Psoas muscle (tissue), 7 donors: ENCODE measurements at regions not wholly inside any gene's neighbourhood (a gene's known extent, or its start where the extent isn't known, plus 50 kb on each side); places are given as distances from the start of the nearest gene placed in this dataset.
"Not testable (repeated sequence)": the region's sequence is repeated elsewhere in the genome, so short reads cannot be mapped to it uniquely, and the experiment has no call there.

ENCODE experiments used
- ATAC-seq, 4 donors: fragments of 200-7000 bp; cut with Tn5 transposase; one replicate each; pipeline ENCODE4 v1.9.1; 2020; ENCODE audit warnings: moderate library complexity in 3 of 4, mild to moderate bottlenecking in 2 of 4
- DNase-seq, 2 donors: peaks; one replicate each; pipeline ENCODE4 v3.0.0-alpha.2; 2020
- H3K27ac ChIP-seq: fragments of 200-600 bp; one replicate; pipeline ENCODE4 v1.8.0; 2022
- H3K27me3 ChIP-seq, 3 donors: fragments of 200-600 bp in 1 of 3; one replicate each; pipeline versions ENCODE4 v1.6.1 to v1.8.0; 2013 to 2022; ENCODE audit warnings: low read length in 2 of 3, mild to moderate bottlenecking in 2 of 3, moderate library complexity in 1 of 3; ENCODE audit not compliant: insufficient read depth in 3 of 3
- H3K36me3 ChIP-seq, 2 donors: fragments of 200-600 bp in 1 of 2; one replicate each; pipeline versions ENCODE4 v1.6.1 to v1.8.0; 2013 to 2022; ENCODE audit warnings: low read depth in 1 of 2, mild to moderate bottlenecking in 1 of 2, moderate library complexity in 1 of 2; ENCODE audit not compliant: insufficient read depth in 1 of 2
- H3K4me1 ChIP-seq: fragments of 200-600 bp; one replicate; pipeline ENCODE4 v1.8.0; 2022
- H3K4me3 ChIP-seq: fragments of 200-600 bp; one replicate; pipeline ENCODE4 v1.8.0; 2022; ENCODE audit warnings: mild to moderate bottlenecking
- H3K9me3 ChIP-seq: fragments of 200-600 bp; one replicate; pipeline ENCODE4 v1.8.0; 2022
- WGBS, 3 donors: extraction: QIAGEN DNeasy Blood & Tissue Kit; methylation state at CpG; one replicate each; pipeline versions ENCODE4 v1.1.6 to v1.1.7; 2013; 5-methylcytosine and 5-hydroxymethylcytosine counted together
- intact Hi-C, 2 donors: fragments of 100-400 bp; cut with DNase I; formaldehyde crosslinking; loops; one replicate each; pipeline versions ENCODE4 v1.11.0 to v1.14.2; 2022
- TF ChIP-seq, protein P1 (sequence below): fragments of 200-600 bp; IDR thresholded peaks from one replicate; pipeline ENCODE4 v1.8.0; 2022; ENCODE audit warnings: antibody characterized with exemption
- donor health status: healthy with polysubstance abuse.
- donor health status: DM: no; HTN: no; CAD: no; lungs with moderate emphysema.
- donor health status: Bipolar disorder and iron deficiency.
- donor health status: healthy.
- donor health status: DM: yes; HTN: yes; CAD: no.
- donor health status: DM: no; HTN: no; CAD: no.
- donor health status: DM: yes; HTN: yes; CAD: no.

DNA sequence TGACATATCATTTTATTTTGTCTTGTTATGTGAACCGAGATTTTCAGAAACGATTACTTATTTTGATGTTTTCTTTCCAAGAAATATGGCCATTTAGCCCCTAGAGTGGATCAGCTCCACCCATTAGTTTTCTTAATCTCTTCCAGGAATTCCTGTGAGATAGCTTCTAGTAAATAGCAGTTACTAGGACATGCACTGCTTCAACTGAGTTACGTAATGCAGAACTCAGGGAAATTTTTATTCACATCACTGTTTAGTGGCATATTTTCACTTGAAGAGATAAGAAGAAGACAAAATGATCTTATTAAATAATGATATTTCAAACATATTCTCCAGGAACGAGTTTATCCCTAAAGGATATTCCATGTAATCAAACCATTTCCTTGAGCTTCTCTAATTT lies 573.5 kb upstream of the CNTNAP5 start:
- no peaks in the 10 kb centered on the region for H3K4me1 ChIP-seq
- no peaks in the 10 kb centered on the region for H3K36me3 ChIP-seq
- H3K27ac ChIP-seq: no peak overlapping the region
- no peak for ATAC-seq
- no peak for DNase-seq
- TF ChIP-seq, protein P1, sequence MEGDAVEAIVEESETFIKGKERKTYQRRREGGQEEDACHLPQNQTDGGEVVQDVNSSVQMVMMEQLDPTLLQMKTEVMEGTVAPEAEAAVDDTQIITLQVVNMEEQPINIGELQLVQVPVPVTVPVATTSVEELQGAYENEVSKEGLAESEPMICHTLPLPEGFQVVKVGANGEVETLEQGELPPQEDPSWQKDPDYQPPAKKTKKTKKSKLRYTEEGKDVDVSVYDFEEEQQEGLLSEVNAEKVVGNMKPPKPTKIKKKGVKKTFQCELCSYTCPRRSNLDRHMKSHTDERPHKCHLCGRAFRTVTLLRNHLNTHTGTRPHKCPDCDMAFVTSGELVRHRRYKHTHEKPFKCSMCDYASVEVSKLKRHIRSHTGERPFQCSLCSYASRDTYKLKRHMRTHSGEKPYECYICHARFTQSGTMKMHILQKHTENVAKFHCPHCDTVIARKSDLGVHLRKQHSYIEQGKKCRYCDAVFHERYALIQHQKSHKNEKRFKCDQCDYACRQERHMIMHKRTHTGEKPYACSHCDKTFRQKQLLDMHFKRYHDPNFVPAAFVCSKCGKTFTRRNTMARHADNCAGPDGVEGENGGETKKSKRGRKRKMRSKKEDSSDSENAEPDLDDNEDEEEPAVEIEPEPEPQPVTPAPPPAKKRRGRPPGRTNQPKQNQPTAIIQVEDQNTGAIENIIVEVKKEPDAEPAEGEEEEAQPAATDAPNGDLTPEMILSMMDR: no peak
- H3K27me3 ChIP-seq: no peaks in the 10 kb centered on the region
- H3K4me3 ChIP-seq: no peak overlapping the region
- intact Hi-C loops: no loop called here
- WGBS, 3 donors: 58 to 70% (median 63%) methylated on average over 4 of the region's 4 CpGs
- no peaks in the 10 kb centered on the region for H3K9me3 ChIP-seq

DNA sequence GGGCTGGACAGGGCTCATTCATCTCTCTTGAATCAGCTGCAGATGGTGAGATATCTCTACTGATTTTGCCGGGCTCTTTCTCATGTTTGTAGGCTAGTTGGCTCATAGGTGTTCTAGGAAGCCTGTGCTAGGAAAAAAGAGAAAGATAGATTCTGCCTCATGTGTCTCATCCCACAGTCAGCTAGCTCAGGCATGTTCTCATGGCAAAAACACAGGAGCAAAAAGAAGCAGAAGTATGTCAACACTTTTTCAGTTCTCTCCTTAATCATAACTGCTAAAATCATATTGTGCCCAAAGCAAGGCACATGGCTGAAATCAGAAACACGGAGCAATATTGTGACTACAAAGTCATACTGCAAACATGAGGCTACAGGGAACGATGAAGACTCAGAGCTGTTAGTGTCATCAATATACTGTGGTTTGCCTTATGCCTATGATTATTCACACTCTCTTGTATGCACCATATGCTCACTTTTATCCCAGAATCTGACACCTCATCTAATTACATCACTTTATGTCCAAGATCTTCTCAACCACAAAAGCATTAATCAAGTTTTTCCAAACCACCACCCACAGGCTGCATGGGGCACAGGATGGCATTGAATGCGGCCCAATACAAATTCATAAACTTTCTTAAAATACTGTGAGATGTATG lies 571.9 kb upstream of the CNTNAP5 start:
- H3K27me3 ChIP-seq: no peaks in the 10 kb centered on the region
- DNase-seq: no peak
- H3K4me1 ChIP-seq: no peaks in the 10 kb centered on the region
- WGBS, 3 donors: 83 to 89% (median 84%) methylated on average over 4 of the region's 4 CpGs
- no peak overlapping the region for H3K27ac ChIP-seq
- TF ChIP-seq, protein P1: no peak
- ATAC-seq: no peak
- intact Hi-C loops: no loop called here
- no peaks in the 10 kb centered on the region for H3K36me3 ChIP-seq
- H3K9me3 ChIP-seq: no peaks in the 10 kb centered on the region
- no peak overlapping the region for H3K4me3 ChIP-seq

- WGBS, 3 donors: 76 to 83% (median 80%) methylated on average over 3 of the region's 3 CpGs
- no peak for DNase-seq
- ATAC-seq: no peak
Measured at GRCh38 chr2:123453772-123454171, 571.3 kb upstream of the CNTNAP5 start.

DNA sequence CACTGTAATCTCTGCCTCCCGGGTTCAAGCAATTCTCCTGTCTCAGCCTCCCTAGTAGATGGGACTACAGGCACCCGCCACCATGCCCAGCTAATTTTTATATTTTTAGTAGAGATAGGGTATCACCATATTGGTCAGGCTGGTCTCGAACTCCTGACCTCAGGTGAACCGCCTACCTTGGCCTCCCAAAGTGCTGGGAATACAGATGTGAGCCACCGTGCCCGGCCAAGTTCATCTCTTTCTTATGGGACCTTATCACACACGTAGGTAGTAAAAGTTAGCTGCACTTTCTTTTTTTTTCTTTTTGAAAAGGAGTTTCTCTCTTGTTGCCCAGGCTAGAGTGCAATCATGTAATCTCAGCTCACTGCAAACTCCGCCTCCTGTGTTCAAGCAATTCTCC lies 569.9 kb upstream of the CNTNAP5 start:
- H3K9me3 ChIP-seq, H3K4me3 ChIP-seq, H3K4me1 ChIP-seq, DNase-seq, H3K36me3 ChIP-seq, ATAC-seq, H3K27ac ChIP-seq, H3K27me3 ChIP-seq, intact Hi-C loops: not testable (repeated sequence)
- WGBS, 3 donors: 88 to 92% (median 89%) methylated on average over 8 of the region's 8 CpGs

More at GRCh38 chr2:123453772-123454171, 571.3 kb upstream of the CNTNAP5 start:
- Histone ChIP-seq H3K9me3 (no peaks in the 10 kb centered on the region), H3K4me3 (no peak overlapping the region), H3K36me3 (no peaks in the 10 kb centered on the region), H3K27ac (no peak overlapping the region), H3K4me1 (no peaks in the 10 kb centered on the region), H3K27me3 (no peaks in the 10 kb centered on the region)
- TF ChIP-seq, protein P1: no peak
- intact Hi-C loops: no loop called here

GRCh38 chr2:123456416-123456815 lies 568.7 kb upstream of the CNTNAP5 start:
- ATAC-seq (no peak), DNase-seq (no peak)
- Histone ChIP-seq H3K36me3 (no peaks in the 10 kb centered on the region), H3K4me3 (no peak overlapping the region), H3K4me1 (no peaks in the 10 kb centered on the region), H3K9me3 (no peaks in the 10 kb centered on the region), H3K27ac (no peak overlapping the region), H3K27me3 (no peaks in the 10 kb centered on the region)
- TF ChIP-seq, protein P1: no peak
- intact Hi-C loops: no loop called here
- WGBS, 3 donors: 62 to 71% (median 71%) methylated on average over 2 of the region's 2 CpGs
